ENCODE measurements at regions not wholly inside any gene's neighbourhood (a gene's known extent, or its start where the extent isn't known, plus 50 kb on each side); places are given as distances from the start of the nearest gene placed in this dataset.

DNA sequence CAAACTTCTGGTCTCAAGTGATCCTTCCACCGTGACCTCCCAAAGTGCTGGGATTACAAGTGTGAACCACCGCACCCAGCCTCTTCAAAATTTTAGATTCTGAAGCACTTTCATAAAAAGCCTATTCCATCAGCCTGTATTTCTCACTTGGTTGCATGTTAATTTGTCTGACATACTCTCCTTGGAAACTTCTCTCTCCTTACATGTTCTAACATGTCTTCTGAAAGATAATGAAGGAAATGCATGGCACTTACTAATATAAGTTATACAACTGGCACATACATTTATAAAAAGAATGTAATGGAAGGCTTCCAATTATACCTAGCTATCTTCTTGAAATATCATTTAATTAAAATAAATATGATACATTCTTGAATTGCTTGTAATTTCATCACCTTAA, 597.5 kb downstream of the TBC1D32 start:
- Histone ChIP-seq H3K4me1 (ENCODE audit: control insufficient read depth in 1 of 2, insufficient read depth in 2 of 2, low read depth in 1 of 2, low read length in 1 of 2) (no peaks in the 10 kb centered on the region), H3K9me2 (no peaks in the 10 kb centered on the region), H3K9ac (no peak overlapping the region), H2AFZ (ENCODE audit: low read depth) (no peak overlapping the region), H3K27ac (ENCODE audit: low read depth in 2 of 2, low read length in 1 of 2) (no peak overlapping the region), H4K20me1 (ENCODE audit: insufficient read depth) (no peaks in the 10 kb centered on the region), H3F3A (replicated peaks; ENCODE audit: insufficient read depth) (no peaks in the 10 kb centered on the region), H3K4me2 (no peak overlapping the region), H3K79me2 (ENCODE audit: insufficient read depth) (no peaks in the 10 kb centered on the region), H3K36me3 (replicated peaks in 1 of 2; ENCODE audit: control insufficient read depth in 1 of 2, insufficient read depth in 2 of 2, low read length in 1 of 2) (no peaks in the 10 kb centered on the region), H3K9me3 (no peaks in the 10 kb centered on the region), H3K27me3 (ENCODE audit: insufficient read depth) (no peaks in the 10 kb centered on the region), H3K4me3 (ENCODE audit: low read depth in 2 of 2, low read length in 1 of 2) (no peak overlapping the region)
- ChIA-PET CTCF (interaction anchor here (1.0 kb wide), 1 partner anchor 1386 kb away, joined by 3 read pairs; no protein-coding TSS in a partner anchor), POLR2A (no interaction called here)
- 32% methylated on average over 2 of the region's 2 CpGs for WGBS (ENCODE audit: low lambda C conversion rate)
- TF ChIP-seq, protein P1, sequence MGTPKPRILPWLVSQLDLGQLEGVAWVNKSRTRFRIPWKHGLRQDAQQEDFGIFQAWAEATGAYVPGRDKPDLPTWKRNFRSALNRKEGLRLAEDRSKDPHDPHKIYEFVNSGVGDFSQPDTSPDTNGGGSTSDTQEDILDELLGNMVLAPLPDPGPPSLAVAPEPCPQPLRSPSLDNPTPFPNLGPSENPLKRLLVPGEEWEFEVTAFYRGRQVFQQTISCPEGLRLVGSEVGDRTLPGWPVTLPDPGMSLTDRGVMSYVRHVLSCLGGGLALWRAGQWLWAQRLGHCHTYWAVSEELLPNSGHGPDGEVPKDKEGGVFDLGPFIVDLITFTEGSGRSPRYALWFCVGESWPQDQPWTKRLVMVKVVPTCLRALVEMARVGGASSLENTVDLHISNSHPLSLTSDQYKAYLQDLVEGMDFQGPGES (IDR thresholded peaks at IDR 0.05; ENCODE audit: low read depth, low read length): no peak
- TF ChIP-seq TAF1 (IDR thresholded peaks at IDR 0.05; ENCODE audit: borderline replicate concordance, low read depth, low read length) (no peak), SIN3A (IDR thresholded peaks at IDR 0.05; ENCODE audit: borderline replicate concordance, low read depth, low read length) (no peak)
- TF ChIP-seq, protein P2, sequence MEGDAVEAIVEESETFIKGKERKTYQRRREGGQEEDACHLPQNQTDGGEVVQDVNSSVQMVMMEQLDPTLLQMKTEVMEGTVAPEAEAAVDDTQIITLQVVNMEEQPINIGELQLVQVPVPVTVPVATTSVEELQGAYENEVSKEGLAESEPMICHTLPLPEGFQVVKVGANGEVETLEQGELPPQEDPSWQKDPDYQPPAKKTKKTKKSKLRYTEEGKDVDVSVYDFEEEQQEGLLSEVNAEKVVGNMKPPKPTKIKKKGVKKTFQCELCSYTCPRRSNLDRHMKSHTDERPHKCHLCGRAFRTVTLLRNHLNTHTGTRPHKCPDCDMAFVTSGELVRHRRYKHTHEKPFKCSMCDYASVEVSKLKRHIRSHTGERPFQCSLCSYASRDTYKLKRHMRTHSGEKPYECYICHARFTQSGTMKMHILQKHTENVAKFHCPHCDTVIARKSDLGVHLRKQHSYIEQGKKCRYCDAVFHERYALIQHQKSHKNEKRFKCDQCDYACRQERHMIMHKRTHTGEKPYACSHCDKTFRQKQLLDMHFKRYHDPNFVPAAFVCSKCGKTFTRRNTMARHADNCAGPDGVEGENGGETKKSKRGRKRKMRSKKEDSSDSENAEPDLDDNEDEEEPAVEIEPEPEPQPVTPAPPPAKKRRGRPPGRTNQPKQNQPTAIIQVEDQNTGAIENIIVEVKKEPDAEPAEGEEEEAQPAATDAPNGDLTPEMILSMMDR (IDR thresholded peaks at IDR 0.05): no peak
- TF ChIP-seq, protein P3, sequence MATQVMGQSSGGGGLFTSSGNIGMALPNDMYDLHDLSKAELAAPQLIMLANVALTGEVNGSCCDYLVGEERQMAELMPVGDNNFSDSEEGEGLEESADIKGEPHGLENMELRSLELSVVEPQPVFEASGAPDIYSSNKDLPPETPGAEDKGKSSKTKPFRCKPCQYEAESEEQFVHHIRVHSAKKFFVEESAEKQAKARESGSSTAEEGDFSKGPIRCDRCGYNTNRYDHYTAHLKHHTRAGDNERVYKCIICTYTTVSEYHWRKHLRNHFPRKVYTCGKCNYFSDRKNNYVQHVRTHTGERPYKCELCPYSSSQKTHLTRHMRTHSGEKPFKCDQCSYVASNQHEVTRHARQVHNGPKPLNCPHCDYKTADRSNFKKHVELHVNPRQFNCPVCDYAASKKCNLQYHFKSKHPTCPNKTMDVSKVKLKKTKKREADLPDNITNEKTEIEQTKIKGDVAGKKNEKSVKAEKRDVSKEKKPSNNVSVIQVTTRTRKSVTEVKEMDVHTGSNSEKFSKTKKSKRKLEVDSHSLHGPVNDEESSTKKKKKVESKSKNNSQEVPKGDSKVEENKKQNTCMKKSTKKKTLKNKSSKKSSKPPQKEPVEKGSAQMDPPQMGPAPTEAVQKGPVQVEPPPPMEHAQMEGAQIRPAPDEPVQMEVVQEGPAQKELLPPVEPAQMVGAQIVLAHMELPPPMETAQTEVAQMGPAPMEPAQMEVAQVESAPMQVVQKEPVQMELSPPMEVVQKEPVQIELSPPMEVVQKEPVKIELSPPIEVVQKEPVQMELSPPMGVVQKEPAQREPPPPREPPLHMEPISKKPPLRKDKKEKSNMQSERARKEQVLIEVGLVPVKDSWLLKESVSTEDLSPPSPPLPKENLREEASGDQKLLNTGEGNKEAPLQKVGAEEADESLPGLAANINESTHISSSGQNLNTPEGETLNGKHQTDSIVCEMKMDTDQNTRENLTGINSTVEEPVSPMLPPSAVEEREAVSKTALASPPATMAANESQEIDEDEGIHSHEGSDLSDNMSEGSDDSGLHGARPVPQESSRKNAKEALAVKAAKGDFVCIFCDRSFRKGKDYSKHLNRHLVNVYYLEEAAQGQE (IDR thresholded peaks at IDR 0.05; ENCODE audit: low read depth, low read length): no peak
- DNase-seq: no peak

DNA sequence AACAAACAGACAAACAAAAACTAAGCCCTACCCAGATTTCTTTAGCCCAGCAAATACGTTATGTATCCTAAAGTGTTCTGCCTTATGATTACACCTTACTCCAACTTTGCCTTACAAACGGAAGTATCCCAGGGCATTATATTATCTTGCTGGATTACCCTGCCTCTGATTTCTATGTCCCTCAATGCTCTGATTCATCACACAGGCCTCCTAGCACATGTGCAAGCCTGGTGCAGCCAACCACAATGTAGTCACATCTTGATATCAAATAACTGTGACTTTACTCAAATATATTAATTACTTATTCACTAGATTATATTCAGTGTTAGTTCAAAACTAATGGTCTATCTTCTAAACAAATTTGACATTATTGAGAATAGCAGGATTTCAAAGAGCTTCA, 598.6 kb downstream of the TBC1D32 start:
- Histone ChIP-seq H3K4me3 (ENCODE audit: low read depth in 2 of 2, low read length in 1 of 2) (no peak overlapping the region), H3K9ac (no peak overlapping the region), H3K4me2 (no peak overlapping the region), H3K27me3 (ENCODE audit: insufficient read depth) (no peaks in the 10 kb centered on the region), H3K36me3 (replicated peaks in 1 of 2; ENCODE audit: control insufficient read depth in 1 of 2, insufficient read depth in 2 of 2, low read length in 1 of 2) (no peaks in the 10 kb centered on the region), H2AFZ (ENCODE audit: low read depth) (no peak overlapping the region), H4K20me1 (ENCODE audit: insufficient read depth) (no peaks in the 10 kb centered on the region), H3K9me2 (no peaks in the 10 kb centered on the region), H3K79me2 (ENCODE audit: insufficient read depth) (no peaks in the 10 kb centered on the region), H3K9me3 (no peaks in the 10 kb centered on the region), H3K4me1 (ENCODE audit: control insufficient read depth in 1 of 2, insufficient read depth in 2 of 2, low read depth in 1 of 2, low read length in 1 of 2) (no peaks in the 10 kb centered on the region), H3K27ac (ENCODE audit: low read depth in 2 of 2, low read length in 1 of 2) (no peak overlapping the region), H3F3A (replicated peaks; ENCODE audit: insufficient read depth) (no peaks in the 10 kb centered on the region)
- ChIA-PET CTCF (interaction anchor here (1.0 kb wide), 1 partner anchor 1385 kb away, joined by 3 read pairs; no protein-coding TSS in a partner anchor), POLR2A (no interaction called here)
- no peak for DNase-seq
- 41% methylated on average over 2 of the region's 2 CpGs for WGBS (ENCODE audit: low lambda C conversion rate)
- TF ChIP-seq TCF12 (IDR thresholded peaks at IDR 0.05) (no peak), MXI1 (IDR thresholded peaks at IDR 0.05; ENCODE audit: low read depth, low read length) (no peak), FOXM1 (IDR thresholded peaks at IDR 0.05; ENCODE audit: low read depth) (no peak), FOXJ3 (CRISPR knock-in tag; IDR thresholded peaks at IDR 0.05) (no peak), SMC3 (IDR thresholded peaks at IDR 0.05; ENCODE audit: low read depth, low read length) (no peak), RFX5 (IDR thresholded peaks at IDR 0.05; ENCODE audit: low read length) (no peak), TAF1 (IDR thresholded peaks at IDR 0.05; ENCODE audit: borderline replicate concordance, low read depth, low read length) (no peak), NRF1 (IDR thresholded peaks at IDR 0.05; ENCODE audit: low read depth, low read length) (no peak), JUND (IDR thresholded peaks at IDR 0.05) (no peak), FOSL2 (IDR thresholded peaks at IDR 0.05; ENCODE audit: borderline replicate concordance, low read depth) (no peak), TEAD4 (IDR thresholded peaks at IDR 0.05; ENCODE audit: borderline replicate concordance, insufficient read depth) (no peak)
- TF ChIP-seq, protein P1 (IDR thresholded peaks at IDR 0.05; ENCODE audit: low read depth, low read length): no peak
